HEK293 (cell line): ENCODE measurements at regions not wholly inside any gene's neighbourhood (a gene's known extent, or its start where the extent isn't known, plus 50 kb on each side); places are given as distances from the start of the nearest gene placed in this dataset.

Source experiments
- CTCF ChIA-PET: fragments of 350-600 bp; formaldehyde crosslinking; extraction: SDS; loops from one replicate; lab custom pipeline; 2021; ENCODE audit warnings: antibody characterized with exemption; lab: Yijun Ruan, JAX
- POLR2A ChIA-PET: fragments of 300-600 bp; formaldehyde crosslinking; extraction: SDS; loops from one replicate; lab custom pipeline; 2020; ENCODE audit warnings: antibody characterized with exemption, inconsistent platforms; lab: Yijun Ruan, JAX
- H3K27ac ChIP-seq: fragments of 200-500 bp; sonication (Bioruptor generic); 2 replicates; pipeline ENCODE4 v1.5.1; 2014; ENCODE audit warnings: low read depth, low read length, control low read depth, inconsistent platforms; ENCODE audit errors: extremely low read depth
- H3K36me3 ChIP-seq, 2 experiments: fragments of 200-500 bp in 1 of 2; sonication (Bioruptor generic) in 1 of 2; 1 replicate in 1 of 2; 2 replicates in 1 of 2; pipeline ENCODE4 v1.5.1; 2014 to 2017; ENCODE audit warnings: inconsistent platforms in 2 of 2, low read length in 2 of 2; ENCODE audit not compliant: control insufficient read depth in 2 of 2, insufficient read depth in 1 of 2
- H3K4me1 ChIP-seq: fragments of 200-500 bp; sonication (Bioruptor generic); 2 replicates; pipeline ENCODE4 v1.5.1; 2014; ENCODE audit warnings: mild to moderate bottlenecking, low read length, inconsistent platforms; ENCODE audit not compliant: control insufficient read depth, insufficient read depth
- H3K4me3 ChIP-seq: 2 replicates; pipeline ENCODE4 v1.5.1; 2011; ENCODE audit warnings: low read depth, mild to moderate bottlenecking, control low read depth, low read length, moderate library complexity
- H3K9me3 ChIP-seq: fragments of 200-500 bp; sonication (Bioruptor generic); 2 replicates; pipeline ENCODE4 v1.5.1; 2014; ENCODE audit warnings: low read depth, low read length, inconsistent platforms; ENCODE audit not compliant: control insufficient read depth, insufficient read depth
- ATF2 ChIP-seq: fragments of 450-650 bp; formaldehyde crosslinking; IDR thresholded peaks from 2 replicates; pipeline ENCODE4 v1.5.1; 2016; ENCODE audit warnings: missing biosample characterization, missing genetic modification characterization, low read depth
- BCL11A ChIP-seq: fragments of 450-650 bp; formaldehyde crosslinking; IDR thresholded peaks from 2 replicates; pipeline ENCODE4 v1.5.1; 2016; ENCODE audit warnings: low read depth, missing biosample characterization, missing genetic modification characterization
- KLF16 ChIP-seq: fragments of 450-650 bp; formaldehyde crosslinking; IDR thresholded peaks from 2 replicates; pipeline ENCODE4 v1.5.1; 2017; ENCODE audit warnings: missing biosample characterization, missing genetic modification characterization
- SETDB1 ChIP-seq: IDR thresholded peaks from one replicate; pipeline ENCODE4 v1.6.1; 2017; ENCODE audit warnings: mild to moderate bottlenecking, low read length, moderate library complexity, mixed read lengths; ENCODE audit not compliant: insufficient read length
- ZBTB1 ChIP-seq: fragments of 450-650 bp; formaldehyde crosslinking; IDR thresholded peaks from 2 replicates; pipeline ENCODE4 v1.5.1; 2016; ENCODE audit warnings: missing biosample characterization, missing genetic modification characterization
- ZNF16 ChIP-seq: fragments of 450-650 bp; formaldehyde crosslinking; IDR thresholded peaks from 2 replicates; pipeline ENCODE4 v1.5.1; 2016; ENCODE audit warnings: low read depth, missing biosample characterization, missing genetic modification characterization
- ZNF169 ChIP-seq: fragments of 450-650 bp; formaldehyde crosslinking; IDR thresholded peaks from 2 replicates; pipeline ENCODE4 v1.5.1; 2016; ENCODE audit warnings: missing biosample characterization, missing genetic modification characterization
- ZNF426 ChIP-seq: fragments of 450-650 bp; formaldehyde crosslinking; IDR thresholded peaks from 2 replicates; pipeline ENCODE4 v1.5.1; 2017; ENCODE audit warnings: missing biosample characterization, missing genetic modification characterization, mild to moderate bottlenecking, inconsistent platforms, moderate library complexity
- ZNF449 ChIP-seq: fragments of 450-650 bp; formaldehyde crosslinking; IDR thresholded peaks from 2 replicates; pipeline ENCODE4 v1.5.1; 2017; ENCODE audit warnings: missing biosample characterization, mild to moderate bottlenecking, missing genetic modification characterization, moderate library complexity
- ZNF513 ChIP-seq: fragments of 450-650 bp; IDR thresholded peaks from 2 replicates; pipeline ENCODE4 v1.5.1; 2018; ENCODE audit warnings: missing biosample characterization, missing genetic modification characterization
- ZNF521 ChIP-seq: fragments of 450-650 bp; formaldehyde crosslinking; IDR thresholded peaks from 2 replicates; pipeline ENCODE4 v1.5.1; 2017; ENCODE audit warnings: missing biosample characterization, mild to moderate bottlenecking, missing genetic modification characterization
- ZNF571 ChIP-seq: fragments of 450-650 bp; formaldehyde crosslinking; IDR thresholded peaks from 2 replicates; pipeline ENCODE4 v1.5.0; 2017; ENCODE audit warnings: missing biosample characterization, missing genetic modification characterization
- ZNF792 ChIP-seq: fragments of 450-650 bp; formaldehyde crosslinking; IDR thresholded peaks from 2 replicates; pipeline ENCODE4 v1.5.1; 2016; ENCODE audit warnings: missing biosample characterization, missing genetic modification characterization
- ZSCAN23 ChIP-seq: fragments of 450-650 bp; formaldehyde crosslinking; IDR thresholded peaks from 2 replicates; pipeline ENCODE4 v1.5.1; 2016; ENCODE audit warnings: missing biosample characterization, missing genetic modification characterization
- TF ChIP-seq, protein P1 (sequence below): fragments of 450-650 bp; formaldehyde crosslinking; IDR thresholded peaks from 2 replicates; pipeline ENCODE4 v1.5.1; 2016; ENCODE audit warnings: missing biosample characterization, missing genetic modification characterization
- TF ChIP-seq, protein P2 (sequence below): fragments of 450-650 bp; formaldehyde crosslinking; IDR thresholded peaks from 2 replicates; pipeline ENCODE4 v1.5.1; 2016; ENCODE audit warnings: missing biosample characterization, missing genetic modification characterization
- TF ChIP-seq, protein P3 (sequence below): IDR thresholded peaks from 2 replicates; pipeline ENCODE4 v1.6.1; 2011; ENCODE audit warnings: mild to moderate bottlenecking, low read depth, low read length, borderline replicate concordance
- TF ChIP-seq, protein P4 (sequence below): fragments of 450-650 bp; formaldehyde crosslinking; IDR thresholded peaks from 2 replicates; pipeline ENCODE4 v1.5.1; 2016; ENCODE audit warnings: missing biosample characterization, missing genetic modification characterization, borderline replicate concordance
- TF ChIP-seq, protein P5 (sequence below): fragments of 450-650 bp; formaldehyde crosslinking; IDR thresholded peaks from 2 replicates; pipeline ENCODE4 v1.5.1; 2016; ENCODE audit warnings: missing biosample characterization, missing genetic modification characterization

DNA sequence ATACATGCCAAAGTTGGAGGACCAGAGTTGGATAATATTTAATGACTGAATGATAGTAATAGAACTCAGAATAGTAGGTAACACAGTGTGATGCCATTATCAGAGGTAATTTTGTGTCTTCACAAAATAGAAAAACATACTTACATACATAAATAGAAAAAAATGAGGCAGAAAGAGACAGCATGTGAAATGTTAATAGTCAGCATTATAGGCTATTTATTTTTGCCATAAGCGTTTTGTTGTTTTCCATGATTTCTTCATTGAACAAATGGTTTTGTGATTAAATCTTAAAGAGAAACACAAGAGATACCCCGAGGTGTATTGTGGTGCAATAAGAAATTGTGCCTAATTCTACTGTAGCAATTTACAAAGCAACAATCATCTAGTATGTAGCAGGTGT is 626.3 kb downstream of the KCNJ2 start:
- no peaks in the 10 kb centered on the region for H3K4me1 ChIP-seq
- ChIA-PET POLR2A (no interaction called here), CTCF (no interaction called here)
- H3K27ac ChIP-seq: no peak overlapping the region
- H3K4me3 ChIP-seq: no peak overlapping the region
- no peaks in the 10 kb centered on the region for H3K36me3 ChIP-seq
- no peak for TF ChIP-seq KLF16 (tag by site-specific recombination)
- no peak for TF ChIP-seq ZNF792 (tag by site-specific recombination)
- TF ChIP-seq ZSCAN23: no peak
- TF ChIP-seq ZNF449 (tag by site-specific recombination): no peak
- TF ChIP-seq BCL11A: no peak
- TF ChIP-seq, protein P1, sequence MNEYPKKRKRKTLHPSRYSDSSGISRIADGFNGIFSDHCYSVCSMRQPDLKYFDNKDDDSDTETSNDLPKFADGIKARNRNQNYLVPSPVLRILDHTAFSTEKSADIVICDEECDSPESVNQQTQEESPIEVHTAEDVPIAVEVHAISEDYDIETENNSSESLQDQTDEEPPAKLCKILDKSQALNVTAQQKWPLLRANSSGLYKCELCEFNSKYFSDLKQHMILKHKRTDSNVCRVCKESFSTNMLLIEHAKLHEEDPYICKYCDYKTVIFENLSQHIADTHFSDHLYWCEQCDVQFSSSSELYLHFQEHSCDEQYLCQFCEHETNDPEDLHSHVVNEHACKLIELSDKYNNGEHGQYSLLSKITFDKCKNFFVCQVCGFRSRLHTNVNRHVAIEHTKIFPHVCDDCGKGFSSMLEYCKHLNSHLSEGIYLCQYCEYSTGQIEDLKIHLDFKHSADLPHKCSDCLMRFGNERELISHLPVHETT (tag by site-specific recombination): no peak
- no peak for TF ChIP-seq ZNF426 (tag by site-specific recombination)
- TF ChIP-seq, protein P2, sequence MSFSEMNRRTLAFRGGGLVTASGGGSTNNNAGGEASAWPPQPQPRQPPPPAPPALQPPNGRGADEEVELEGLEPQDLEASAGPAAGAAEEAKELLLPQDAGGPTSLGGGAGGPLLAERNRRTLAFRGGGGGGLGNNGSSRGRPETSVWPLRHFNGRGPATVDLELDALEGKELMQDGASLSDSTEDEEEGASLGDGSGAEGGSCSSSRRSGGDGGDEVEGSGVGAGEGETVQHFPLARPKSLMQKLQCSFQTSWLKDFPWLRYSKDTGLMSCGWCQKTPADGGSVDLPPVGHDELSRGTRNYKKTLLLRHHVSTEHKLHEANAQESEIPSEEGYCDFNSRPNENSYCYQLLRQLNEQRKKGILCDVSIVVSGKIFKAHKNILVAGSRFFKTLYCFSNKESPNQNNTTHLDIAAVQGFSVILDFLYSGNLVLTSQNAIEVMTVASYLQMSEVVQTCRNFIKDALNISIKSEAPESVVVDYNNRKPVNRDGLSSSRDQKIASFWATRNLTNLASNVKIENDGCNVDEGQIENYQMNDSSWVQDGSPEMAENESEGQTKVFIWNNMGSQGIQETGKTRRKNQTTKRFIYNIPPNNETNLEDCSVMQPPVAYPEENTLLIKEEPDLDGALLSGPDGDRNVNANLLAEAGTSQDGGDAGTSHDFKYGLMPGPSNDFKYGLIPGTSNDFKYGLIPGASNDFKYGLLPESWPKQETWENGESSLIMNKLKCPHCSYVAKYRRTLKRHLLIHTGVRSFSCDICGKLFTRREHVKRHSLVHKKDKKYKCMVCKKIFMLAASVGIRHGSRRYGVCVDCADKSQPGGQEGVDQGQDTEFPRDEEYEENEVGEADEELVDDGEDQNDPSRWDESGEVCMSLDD (tag by site-specific recombination): no peak
- TF ChIP-seq ZNF169 (tag by site-specific recombination): no peak
- no peak for TF ChIP-seq ATF2
- no peak for TF ChIP-seq ZNF571
- TF ChIP-seq, protein P3, sequence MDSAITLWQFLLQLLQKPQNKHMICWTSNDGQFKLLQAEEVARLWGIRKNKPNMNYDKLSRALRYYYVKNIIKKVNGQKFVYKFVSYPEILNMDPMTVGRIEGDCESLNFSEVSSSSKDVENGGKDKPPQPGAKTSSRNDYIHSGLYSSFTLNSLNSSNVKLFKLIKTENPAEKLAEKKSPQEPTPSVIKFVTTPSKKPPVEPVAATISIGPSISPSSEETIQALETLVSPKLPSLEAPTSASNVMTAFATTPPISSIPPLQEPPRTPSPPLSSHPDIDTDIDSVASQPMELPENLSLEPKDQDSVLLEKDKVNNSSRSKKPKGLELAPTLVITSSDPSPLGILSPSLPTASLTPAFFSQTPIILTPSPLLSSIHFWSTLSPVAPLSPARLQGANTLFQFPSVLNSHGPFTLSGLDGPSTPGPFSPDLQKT: no peak
- TF ChIP-seq ZNF521 (tag by site-specific recombination): no peak
- TF ChIP-seq ZBTB1 (tag by site-specific recombination): no peak
- TF ChIP-seq, protein P4, sequence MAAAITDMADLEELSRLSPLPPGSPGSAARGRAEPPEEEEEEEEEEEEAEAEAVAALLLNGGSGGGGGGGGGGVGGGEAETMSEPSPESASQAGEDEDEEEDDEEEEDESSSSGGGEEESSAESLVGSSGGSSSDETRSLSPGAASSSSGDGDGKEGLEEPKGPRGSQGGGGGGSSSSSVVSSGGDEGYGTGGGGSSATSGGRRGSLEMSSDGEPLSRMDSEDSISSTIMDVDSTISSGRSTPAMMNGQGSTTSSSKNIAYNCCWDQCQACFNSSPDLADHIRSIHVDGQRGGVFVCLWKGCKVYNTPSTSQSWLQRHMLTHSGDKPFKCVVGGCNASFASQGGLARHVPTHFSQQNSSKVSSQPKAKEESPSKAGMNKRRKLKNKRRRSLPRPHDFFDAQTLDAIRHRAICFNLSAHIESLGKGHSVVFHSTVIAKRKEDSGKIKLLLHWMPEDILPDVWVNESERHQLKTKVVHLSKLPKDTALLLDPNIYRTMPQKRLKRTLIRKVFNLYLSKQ (tag by site-specific recombination): no peak
- TF ChIP-seq, protein P5, sequence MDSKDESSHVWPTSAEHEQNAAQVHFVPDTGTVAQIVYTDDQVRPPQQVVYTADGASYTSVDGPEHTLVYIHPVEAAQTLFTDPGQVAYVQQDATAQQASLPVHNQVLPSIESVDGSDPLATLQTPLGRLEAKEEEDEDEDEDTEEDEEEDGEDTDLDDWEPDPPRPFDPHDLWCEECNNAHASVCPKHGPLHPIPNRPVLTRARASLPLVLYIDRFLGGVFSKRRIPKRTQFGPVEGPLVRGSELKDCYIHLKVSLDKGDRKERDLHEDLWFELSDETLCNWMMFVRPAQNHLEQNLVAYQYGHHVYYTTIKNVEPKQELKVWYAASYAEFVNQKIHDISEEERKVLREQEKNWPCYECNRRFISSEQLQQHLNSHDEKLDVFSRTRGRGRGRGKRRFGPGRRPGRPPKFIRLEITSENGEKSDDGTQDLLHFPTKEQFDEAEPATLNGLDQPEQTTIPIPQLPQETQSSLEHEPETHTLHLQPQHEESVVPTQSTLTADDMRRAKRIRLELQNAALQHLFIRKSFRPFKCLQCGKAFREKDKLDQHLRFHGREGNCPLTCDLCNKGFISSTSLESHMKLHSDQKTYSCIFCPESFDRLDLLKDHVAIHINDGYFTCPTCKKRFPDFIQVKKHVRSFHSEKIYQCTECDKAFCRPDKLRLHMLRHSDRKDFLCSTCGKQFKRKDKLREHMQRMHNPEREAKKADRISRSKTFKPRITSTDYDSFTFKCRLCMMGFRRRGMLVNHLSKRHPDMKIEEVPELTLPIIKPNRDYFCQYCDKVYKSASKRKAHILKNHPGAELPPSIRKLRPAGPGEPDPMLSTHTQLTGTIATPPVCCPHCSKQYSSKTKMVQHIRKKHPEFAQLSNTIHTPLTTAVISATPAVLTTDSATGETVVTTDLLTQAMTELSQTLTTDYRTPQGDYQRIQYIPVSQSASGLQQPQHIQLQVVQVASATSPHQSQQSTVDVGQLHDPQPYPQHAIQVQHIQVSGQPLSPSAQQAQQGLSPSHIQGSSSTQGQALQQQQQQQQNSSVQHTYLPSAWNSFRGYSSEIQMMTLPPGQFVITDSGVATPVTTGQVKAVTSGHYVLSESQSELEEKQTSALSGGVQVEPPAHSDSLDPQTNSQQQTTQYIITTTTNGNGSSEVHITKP (tag by site-specific recombination): no peak
- no peak for TF ChIP-seq ZNF16 (tag by site-specific recombination)
- TF ChIP-seq ZNF513 (tag by site-specific recombination): no peak
- no peak for TF ChIP-seq SETDB1
- H3K9me3 ChIP-seq: no peaks in the 10 kb centered on the region
